Superior temporal gyrus (tissue), 1 donor: ENCODE measurements at regions not wholly inside any gene's neighbourhood (a gene's known extent, or its start where the extent isn't known, plus 50 kb on each side); places are given as distances from the start of the nearest gene placed in this dataset.

ENCODE experiments used
- DNase-seq: peaks from one replicate; pipeline ENCODE4 v3.0.0-alpha.2; 2016; ENCODE audit errors: extremely low spot score

DNA sequence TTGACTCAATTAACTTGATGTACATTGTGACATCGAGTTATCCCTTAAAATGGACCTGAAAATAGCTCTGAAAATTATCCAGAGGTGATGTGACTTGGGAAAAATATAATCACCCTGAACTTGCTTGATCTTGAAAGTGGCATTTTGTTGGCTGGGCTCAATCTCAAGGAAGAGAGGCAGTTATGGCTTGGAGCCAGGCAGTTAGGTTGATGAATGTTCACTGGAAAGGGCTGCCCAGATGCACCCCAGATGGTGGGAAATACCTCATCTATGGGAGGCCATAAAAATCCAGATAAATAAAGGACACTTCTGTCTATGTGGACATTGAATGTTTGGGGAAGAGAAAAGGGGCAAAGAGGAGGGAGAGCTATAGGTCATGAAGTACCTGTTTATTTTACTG is 55.7 kb upstream of the OR5AN1 start:
- no peak for DNase-seq

DNA sequence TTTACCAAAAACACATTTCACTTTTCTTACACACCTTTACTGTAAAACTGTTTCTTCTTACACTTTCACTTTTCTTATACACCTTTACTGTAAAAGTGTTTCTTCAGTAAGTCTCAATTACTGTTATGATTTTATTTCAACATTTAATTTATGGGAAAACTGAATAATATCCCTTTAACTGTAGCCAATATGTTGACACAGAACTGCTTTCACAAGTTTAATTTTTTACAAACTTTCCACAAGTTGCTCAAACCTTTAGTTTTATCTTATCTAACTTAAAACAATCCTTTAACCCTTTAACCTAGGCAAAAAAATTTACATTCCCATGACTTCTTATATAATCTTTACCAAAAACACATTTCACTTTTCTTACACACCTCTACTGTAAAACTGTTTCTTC is 63.3 kb upstream of the OR5AN1 start:
- DNase-seq: no peak

DNA sequence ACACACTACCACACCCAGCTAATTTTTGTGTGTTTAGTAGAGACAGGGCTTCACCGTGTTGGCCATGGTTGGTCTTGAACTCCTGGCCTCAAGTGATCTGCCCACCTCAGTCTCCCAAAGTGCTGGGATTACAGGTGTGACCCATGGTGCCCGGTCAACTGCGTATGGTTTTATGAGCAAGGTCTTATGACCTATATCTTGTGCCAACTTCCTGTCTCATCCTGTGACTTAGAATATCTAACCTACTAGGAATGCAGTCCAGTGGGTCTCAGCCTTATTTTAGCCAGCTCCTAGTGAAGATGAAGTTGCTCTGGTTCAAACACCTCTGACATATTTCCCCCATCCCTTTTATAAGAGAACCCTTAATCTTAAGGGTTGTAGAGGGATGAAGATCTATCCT is 66.1 kb upstream of the OR5AN1 start:
- DNase-seq: no peak

DNA sequence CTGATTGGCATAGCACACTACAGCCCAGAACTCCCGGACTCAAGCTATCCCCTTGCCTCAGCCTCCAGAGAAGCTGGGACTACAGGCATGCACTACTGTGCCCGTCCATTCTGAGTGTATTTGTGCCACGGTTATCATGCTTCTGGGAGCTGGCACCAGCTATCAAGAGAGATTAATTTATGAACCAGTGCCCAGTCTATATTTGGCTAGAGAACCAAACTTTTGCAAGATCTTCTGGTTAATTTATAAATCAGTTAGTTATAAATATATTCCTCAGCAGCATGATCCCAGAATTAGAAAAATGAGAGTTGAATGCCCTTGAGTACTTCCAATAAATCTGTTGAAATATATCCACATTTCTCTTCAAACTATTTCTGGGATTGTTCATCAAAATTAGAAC is 67.5 kb upstream of the OR5AN1 start:
- DNase-seq: no peak

DNA sequence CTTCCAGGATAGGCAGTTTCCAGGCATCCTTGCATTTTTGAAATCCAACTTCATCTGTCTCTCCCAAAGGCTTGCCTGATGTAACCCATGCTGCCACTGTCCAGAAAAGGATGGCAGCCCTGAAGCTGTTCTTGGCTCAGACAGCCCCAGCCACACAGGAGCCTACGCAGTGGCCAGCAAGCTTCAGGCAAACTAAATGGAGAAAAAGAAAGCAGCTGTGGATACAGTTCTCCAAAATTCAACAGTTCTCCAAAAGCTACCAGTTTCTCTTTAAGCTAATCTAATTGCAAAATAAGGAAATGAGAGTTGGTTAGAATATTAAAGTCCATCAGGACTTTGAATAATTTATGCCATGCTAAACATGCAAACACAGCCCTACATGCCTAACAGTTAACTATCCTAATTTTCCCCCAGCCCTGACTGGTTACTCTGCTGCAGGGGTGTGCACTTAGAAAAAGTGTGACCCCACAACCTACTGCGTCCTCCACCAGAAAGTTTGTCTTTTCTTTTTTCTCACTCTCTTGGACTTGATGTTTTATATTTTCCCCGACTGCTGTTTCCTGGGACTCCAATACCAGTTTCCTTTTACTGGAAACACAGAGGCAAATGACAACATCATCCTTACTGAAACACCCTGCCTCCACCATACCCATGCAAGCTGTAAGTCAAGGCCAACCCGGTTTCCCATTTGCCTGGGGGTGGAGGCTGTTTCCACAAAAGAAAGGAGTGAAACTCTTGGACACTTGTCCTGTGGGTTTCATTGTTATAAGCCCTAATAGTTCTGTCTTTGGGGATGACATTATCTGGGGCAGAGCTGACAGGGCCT is 69.1 kb upstream of the OR5AN1 start:
- DNase-seq: no peak

DNA sequence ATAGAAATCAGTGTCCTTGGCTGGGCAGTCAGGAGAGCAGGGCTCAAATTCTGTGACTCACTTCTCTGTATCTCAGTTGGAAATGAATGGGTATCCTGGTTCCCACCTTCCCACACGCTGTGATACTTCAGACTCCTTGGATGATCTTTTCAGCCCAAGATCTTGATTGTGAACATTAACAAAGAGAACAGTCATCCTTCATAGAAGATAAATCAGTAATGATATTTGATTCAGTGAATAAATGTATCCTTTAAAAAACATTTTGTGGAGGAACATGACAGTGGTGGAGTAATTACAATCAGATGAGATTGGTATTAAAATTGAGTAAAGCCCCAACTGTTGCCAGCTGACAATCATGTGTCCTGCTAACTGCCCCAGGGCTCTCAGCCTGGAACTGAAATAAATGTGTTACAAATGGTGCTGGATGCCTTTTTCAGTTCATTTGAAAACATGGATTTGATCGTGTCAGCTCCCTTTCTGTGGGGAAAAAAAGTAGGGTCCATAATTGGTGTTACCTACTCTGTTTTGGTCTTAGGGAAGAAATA is 72.9 kb upstream of the OR5AN1 start:
- DNase-seq: no peak

DNA sequence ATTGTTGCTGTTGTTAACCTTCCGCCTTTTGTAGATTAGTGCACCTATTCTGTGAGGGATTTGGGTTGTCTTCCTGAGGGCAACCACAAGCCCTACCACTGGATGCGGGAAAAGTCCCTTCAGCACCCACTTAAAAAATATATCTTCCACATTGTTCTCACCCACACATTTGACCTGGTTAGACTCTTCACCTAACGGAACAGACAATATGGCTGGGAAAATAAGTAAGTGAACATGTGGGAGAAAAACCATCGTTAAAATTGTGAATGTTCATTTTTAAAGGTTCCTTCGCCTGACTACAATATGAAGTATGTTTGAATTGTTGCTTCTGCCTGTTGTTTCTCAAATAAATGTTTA is 72.0 kb upstream of the MPEG1 start:
- DNase-seq: no peak

DNA sequence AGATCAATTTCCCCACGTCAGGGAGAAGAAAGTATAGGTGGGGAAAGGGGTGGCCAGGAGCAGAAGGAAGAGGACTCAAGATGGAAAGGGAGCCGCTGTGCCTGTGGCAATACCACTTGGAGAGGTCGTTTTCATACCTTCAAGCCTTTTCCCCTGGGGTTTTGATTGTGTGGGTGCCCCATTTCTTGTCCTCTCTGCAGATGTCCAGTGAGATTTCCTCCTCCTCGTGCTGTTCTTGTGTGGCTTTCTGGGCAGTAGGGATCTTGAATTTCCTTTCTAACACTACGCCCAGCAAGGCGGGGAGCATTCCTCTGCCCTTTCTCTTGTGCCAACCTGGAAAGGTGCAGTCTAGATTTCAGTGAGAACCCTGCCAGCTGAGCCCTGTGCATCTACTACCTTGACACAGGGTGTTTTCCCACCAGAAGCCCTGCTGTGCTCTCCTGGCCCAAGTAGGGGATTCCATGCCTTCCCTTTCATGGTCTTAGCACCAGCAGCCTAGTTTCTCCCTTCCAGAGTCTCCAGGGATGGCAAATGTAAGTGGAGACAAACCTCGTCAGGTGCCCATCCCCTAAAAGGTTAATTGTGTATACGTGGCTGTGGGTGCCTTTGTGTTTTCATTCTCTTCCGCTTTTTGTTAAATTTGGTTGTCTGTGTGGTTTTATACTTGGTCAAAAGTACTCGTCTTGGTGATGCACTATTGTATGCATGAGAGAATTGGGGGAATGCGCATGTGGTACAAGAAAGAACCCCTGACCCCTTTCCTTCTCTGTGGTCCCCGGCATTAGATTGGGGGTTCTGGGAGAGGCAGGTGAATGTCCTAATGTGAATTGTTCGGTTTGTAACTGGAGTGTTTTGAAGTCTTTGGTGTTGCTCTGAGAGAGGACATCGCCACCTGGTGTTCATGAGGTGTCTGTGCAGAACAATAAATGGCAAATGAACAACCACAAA is 71.4 kb upstream of the MPEG1 start:
- DNase-seq: peak; percentile 67

DNA sequence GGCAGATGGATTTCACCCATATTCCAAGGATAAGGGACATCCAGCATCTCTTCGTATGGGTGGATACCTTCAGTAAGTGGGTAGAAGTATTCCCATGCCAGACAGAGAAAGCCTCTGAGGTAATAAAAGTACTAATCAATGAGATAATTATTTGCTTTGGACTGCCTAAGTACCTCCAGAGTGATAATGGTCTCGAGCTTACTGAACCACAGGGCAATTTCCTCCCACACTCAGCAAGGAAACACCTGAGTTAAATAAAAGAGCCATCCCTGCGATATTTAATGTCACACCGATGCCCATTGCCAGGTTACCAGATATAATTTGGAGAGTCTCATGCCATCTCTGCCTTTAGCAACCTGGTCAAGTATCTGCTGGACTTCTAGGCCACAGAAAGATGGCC is 70.6 kb upstream of the MPEG1 start:
- no peak for DNase-seq

DNA sequence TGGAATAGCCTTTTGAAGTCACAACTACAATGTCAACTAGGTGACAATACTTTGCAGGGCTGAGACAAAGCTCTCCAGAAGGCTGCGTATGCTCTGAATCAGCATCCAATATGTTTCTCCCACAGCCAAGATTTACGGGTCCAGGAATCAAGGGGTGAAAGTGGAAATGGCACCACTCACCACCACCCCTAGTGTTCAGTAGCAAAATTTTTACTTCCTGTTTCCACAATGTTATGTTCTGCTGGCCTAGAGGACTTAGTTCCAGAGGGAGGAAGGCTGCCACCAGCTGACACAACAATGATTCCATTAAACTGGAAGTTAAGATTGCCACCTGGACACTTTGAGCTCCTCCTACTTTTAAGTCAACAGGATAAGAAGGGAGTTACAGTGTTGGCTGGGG is 68.5 kb upstream of the MPEG1 start:
- DNase-seq: no peak

DNA sequence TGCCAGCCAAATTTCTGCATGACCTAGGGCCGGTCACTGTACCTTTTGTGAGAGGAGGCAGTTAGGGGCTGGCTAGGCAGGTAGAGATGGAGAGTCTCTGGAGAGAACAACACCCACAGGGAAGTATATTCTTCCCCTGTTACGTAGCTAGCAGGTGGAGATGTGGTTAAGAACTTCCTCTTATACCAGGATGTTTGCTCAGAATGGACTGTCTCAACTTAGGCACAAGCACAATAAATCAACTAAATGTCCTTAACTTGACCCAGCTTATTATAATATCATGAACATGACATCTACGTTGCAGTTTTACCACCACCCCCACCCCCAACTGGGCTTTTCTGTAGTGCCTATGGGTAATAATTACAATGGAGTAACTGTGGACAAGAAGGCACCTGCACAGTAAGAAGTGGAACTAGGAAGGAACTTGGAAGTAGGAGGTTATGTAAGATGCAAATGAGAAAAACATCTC is 60.7 kb upstream of the MPEG1 start:
- DNase-seq: no peak

DNA sequence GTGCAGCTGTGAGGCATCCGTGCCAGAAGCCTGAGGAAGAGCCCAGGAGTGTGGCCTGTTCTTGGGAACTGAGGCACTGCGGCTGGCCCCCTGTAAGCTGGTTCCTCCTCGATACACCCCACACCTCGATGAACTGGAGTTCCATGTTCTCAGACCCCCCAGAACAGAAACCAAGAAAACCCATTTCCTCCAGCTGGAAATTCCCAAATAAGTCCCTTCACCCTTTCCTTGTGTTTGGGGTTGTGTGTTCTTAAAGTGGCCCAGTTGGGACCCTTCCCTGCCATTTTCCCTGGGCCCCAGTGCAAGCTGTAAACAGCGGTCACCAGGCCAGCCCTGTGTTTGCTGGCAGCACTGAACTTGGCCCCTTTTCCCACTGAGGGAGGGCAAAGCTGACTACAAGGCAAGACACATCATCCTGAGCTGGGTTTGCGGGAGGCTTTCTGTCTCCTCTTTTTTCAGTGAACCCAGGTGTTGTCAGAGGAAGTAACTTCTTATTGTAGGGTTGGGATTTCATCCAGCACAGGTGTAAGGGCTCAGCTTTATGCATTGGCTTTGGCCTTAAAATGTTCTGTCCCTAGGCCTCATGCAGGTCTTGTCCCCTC is 60.1 kb upstream of the MPEG1 start:
- no peak for DNase-seq

DNA sequence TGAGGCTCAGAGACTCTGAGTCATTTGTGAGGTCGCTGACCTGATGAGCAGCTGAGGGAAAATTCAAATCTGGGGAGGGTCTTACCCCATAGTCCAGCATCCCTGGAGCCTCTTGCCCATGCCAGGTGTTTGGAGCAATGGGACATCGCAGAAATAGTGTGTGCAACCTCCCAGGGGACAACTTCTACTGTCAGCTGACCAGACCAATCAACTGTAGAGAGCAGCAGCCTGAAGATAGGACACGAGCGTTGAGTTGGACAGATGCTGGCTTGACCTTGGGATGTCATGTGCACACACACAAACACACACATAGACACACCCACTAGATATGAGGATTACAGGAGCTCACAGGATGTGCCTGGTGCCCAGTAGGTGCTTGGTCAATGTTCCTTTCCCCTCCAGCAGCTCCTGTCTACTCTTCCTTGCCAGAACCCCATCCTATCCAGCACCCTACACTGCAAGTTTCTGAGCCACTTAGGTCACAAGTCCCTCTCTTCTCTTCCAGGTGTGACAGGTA is 59.1 kb upstream of the MPEG1 start:
- DNase-seq: no peak

DNA sequence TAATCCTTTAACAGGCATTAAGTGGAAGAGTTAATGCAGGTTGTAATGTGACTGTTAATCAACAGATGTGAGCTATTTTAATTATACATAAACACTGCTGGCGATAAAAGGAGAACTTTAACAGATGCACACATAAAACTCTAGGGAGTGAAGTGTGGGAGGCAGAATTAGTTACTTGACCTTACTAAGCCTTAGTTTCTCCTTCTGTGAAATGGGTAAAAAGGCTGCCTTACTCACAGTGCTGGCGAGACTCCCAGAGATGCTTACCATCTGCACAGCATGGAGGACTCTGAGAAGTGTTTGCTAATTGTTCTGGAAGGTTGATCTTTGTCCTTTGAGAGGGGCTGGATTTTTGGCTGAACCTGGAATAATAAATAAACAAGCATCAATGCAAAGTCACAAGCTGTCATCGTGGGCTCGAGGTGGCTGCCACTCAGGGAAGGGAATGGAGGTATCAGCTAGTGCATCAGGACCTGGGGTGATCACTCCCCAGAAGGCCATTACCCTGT is 58.6 kb upstream of the MPEG1 start:
- no peak for DNase-seq

DNA sequence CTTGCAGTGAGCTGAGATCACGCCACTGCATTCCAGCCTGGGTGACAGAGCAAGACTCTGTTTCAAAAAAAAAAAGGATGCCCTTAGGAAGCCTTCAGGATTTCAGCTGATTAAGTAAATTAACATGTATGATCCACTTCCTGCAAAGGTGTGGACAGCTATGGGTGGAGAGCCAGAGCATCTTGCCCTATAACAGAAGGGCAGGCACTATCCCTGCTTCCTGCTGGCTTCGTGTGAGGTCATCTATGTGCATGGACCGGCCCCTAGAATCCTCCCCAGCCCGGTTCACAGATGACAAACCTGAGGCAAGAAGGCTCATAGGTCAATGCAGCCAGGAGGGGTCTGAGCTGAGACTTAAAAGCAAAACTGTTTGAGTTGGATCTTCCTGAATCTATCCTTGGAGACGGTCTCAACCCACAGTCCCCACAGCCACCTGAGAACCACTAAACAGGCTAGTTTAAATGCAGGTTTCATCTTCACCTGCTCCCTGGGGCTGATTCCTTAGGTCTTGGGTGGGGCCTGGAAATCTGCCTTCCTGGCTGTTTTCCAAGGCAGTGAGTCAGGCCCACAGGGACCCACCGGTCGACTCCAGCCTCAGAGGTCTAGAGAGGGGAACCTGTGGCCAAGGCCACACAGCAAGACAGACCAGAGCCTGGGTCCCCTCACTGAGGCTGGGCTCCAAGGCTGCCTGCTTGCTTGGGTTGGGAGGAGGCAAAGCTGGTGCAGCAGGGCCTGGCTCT is 55.2 kb upstream of the MPEG1 start:
- no peak for DNase-seq

DNA sequence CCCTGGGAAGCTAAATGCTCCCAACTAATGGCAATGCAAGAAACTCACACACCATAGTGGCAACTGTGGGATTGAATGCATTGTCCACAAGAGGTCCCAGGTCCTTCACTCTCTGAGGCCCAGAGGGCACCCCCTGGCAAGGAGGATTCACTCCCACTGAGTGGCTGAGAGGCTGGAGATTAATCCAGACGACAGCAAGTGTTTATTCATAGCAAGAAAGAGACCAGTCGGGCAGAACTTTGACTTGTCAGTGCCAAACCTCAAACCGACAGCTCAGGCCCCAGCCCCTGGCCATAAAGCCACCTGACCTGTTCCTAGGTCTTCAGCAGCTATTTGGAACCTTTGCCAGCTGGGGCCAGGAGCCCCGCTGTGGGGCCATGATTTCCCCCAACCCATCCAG is 54.5 kb upstream of the MPEG1 start:
- DNase-seq: no peak

DNA sequence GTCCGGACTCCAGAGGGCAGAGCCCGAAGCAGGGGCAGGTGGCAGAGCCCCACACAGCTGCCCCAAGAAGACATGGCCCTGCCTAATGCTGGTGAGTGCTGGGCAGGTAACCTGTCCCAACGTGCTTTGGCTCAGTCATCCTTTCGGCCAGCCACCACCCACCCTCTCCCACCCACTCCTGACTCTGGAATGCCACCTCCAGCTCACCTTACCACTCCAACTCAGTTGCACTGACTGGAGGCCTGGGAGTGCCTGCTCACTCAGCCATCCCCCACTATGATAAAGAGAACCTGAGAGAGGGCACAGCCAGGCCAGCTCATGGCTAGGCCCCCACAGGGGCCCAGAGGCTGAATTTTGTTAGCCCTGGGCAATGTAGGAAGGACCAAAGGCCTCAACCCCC is 53.8 kb upstream of the MPEG1 start:
- DNase-seq: no peak

DNA sequence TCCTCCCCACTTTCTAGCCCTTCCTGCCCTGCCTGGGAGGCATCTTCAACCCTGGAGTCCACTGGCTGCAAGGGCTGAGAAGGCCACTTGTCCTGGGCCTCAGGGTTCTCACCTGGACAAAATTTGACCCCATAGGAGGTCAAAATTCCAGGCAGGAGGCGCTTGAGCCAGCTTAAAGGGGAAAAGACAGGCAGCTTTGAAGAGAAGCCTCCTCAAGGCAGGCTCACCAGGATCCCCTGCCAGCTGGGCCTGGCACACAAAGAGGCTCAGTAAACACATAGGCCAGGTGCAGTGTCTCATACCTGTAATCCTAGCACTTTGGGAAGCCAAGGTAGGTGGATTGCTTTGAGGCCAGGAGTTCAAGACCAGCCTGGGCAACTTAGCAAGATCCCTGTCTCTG is 53.0 kb upstream of the MPEG1 start:
- DNase-seq: no peak

DNA sequence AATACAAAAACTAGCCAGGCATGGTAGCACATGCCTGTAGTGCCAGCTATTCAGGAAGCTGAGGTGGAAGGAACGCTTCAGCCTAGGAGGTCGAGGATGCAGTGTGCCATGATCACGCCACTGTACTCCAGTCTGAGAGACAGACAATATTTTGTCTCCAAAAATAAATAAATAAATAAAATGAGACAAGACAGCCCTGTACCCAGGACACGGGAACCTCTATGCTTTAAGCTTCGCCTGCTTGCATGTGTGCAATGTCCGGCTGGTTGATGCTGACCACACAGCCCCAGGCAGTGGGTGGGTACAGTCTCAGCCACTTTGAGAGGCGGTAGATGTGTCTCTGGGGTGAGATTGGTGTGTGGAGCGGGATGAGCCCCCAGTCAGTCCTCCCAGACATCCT is 52.0 kb upstream of the MPEG1 start:
- DNase-seq: no peak

DNA sequence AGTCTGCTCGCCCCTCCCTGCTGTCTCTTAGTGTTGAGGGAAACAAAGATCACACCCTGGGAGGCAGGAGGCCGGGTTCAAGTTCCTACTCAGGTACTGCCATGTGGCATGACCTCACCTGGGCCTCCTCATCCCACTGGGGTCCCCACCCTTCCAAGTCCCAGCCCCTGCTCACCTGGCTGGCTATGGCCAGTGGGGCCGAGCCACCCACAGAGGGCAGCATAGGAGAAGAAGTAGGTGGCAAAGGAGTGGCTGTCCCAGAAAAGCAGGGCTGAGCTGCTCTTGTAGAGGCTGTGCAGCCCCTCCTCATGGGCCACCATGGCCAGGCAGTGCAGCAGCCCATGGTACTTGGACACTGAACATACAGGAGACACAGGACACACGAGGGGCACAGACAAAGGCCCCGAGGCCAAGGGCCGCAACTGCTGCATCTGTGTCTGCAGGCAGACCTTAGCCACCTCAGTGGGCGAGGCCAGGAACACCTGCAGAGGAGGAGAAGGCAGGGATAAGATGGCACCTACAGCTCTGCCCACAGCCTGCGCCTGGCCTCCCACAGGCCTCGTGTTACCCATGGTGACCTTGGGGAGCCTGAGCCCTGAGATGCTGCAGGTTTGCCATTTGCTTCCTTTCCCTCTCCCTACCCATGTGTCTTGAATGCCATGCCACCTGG is 50.6 kb upstream of the MPEG1 start:
- DNase-seq: no peak
